Endodermal cell (in vitro differentiated cells): ENCODE measurements at regions not wholly inside any gene's neighbourhood (a gene's known extent, or its start where the extent isn't known, plus 50 kb on each side); places are given as distances from the start of the nearest gene placed in this dataset.
"Not testable (repeated sequence)": the region's sequence is repeated elsewhere in the genome, so short reads cannot be mapped to it uniquely, and the experiment has no call there.

Source experiments
- DNase-seq: peaks from one replicate; pipeline ENCODE4 v3.0.0-alpha.2; 2017
- H3K27ac ChIP-seq: 2 replicates; pipeline ENCODE4 v1.5.1; 2013; ENCODE audit warnings: mild to moderate bottlenecking, low read depth, low read length, moderate library complexity
- H3K27me3 ChIP-seq: 2 replicates; pipeline ENCODE4 v1.6.1; 2013; ENCODE audit warnings: mild to moderate bottlenecking, low read length, moderate library complexity; ENCODE audit not compliant: insufficient read depth, control insufficient read depth, poor library complexity, severe bottlenecking
- H3K36me3 ChIP-seq: 2 replicates; pipeline ENCODE4 v1.7.0; 2013; ENCODE audit warnings: mild to moderate bottlenecking, low read length, moderate library complexity; ENCODE audit not compliant: control insufficient read depth, insufficient read depth
- H3K4me1 ChIP-seq: one replicate; pipeline ENCODE4 v1.7.0; 2013; ENCODE audit warnings: low read length; ENCODE audit not compliant: control insufficient read depth, insufficient read depth
- H3K4me3 ChIP-seq: 2 replicates; pipeline ENCODE4 v1.5.1; 2013; ENCODE audit warnings: mild to moderate bottlenecking, low read length, moderate library complexity
- H3K9ac ChIP-seq: 2 replicates; pipeline ENCODE4 v1.6.1; 2013; ENCODE audit warnings: mild to moderate bottlenecking, low read length, moderate library complexity; ENCODE audit not compliant: poor library complexity, severe bottlenecking; ENCODE audit errors: extremely low read depth
- H3K9me3 ChIP-seq: 2 replicates; pipeline ENCODE4 v1.6.1; 2013; ENCODE audit warnings: mild to moderate bottlenecking, low read length, moderate library complexity; ENCODE audit not compliant: control insufficient read depth
- H3K27ac Mint-ChIP-seq: 2 replicates; pipeline ENCODE4 v1.8.0; 2020; ENCODE audit warnings: mixed read lengths
- H3K27me3 Mint-ChIP-seq: 2 replicates; pipeline ENCODE4 v1.8.0; 2021; ENCODE audit warnings: mild to moderate bottlenecking, mixed read lengths; ENCODE audit not compliant: insufficient read depth
- H3K36me3 Mint-ChIP-seq: 2 replicates; pipeline ENCODE4 v1.8.0; 2020; ENCODE audit warnings: low read depth, mixed read lengths
- H3K4me1 Mint-ChIP-seq: 2 replicates; pipeline ENCODE4 v1.8.0; 2020; ENCODE audit warnings: mixed read lengths
- H3K4me3 Mint-ChIP-seq: 2 replicates; pipeline ENCODE4 v1.8.0; 2020; ENCODE audit warnings: mild to moderate bottlenecking, moderate library complexity, mixed read lengths
- H3K9me3 Mint-ChIP-seq: 2 replicates; pipeline ENCODE4 v1.8.0; 2020; ENCODE audit warnings: mild to moderate bottlenecking, mixed read lengths
- WGBS, 2 experiments: methylation state at CpG; one replicate each; pipeline versions ENCODE4 v1.1.5 to v1.1.7; 2013; ENCODE audit warnings: missing lambda C conversion rate in 2 of 2, mixed read lengths in 1 of 2; ENCODE audit not compliant: insufficient coverage in 1 of 2, insufficient read length in 1 of 2; 5-methylcytosine and 5-hydroxymethylcytosine counted together
- TF ChIP-seq, protein P1 (sequence below): fragments of 200-600 bp; sonication (generic); conservative IDR thresholded peaks from 2 replicates; pipeline ENCODE4 v1.5.0; 2021; ENCODE audit warnings: antibody characterized with exemption, mild to moderate bottlenecking

- Mint-ChIP-seq H3K27ac (no peak overlapping the region), H3K36me3 (no peaks in the 10 kb centered on the region), H3K4me1 (no peaks in the 10 kb centered on the region), H3K4me3 (no peak overlapping the region), H3K27me3 (no peaks in the 10 kb centered on the region), H3K9me3 (no peaks in the 10 kb centered on the region)
- H3K9ac ChIP-seq, result no peak overlapping the region
- H3K36me3 ChIP-seq, result no peaks in the 10 kb centered on the region
- no peaks in the 10 kb centered on the region for H3K27me3 ChIP-seq
- no peaks in the 10 kb centered on the region for H3K9me3 ChIP-seq
- TF ChIP-seq, protein P1, sequence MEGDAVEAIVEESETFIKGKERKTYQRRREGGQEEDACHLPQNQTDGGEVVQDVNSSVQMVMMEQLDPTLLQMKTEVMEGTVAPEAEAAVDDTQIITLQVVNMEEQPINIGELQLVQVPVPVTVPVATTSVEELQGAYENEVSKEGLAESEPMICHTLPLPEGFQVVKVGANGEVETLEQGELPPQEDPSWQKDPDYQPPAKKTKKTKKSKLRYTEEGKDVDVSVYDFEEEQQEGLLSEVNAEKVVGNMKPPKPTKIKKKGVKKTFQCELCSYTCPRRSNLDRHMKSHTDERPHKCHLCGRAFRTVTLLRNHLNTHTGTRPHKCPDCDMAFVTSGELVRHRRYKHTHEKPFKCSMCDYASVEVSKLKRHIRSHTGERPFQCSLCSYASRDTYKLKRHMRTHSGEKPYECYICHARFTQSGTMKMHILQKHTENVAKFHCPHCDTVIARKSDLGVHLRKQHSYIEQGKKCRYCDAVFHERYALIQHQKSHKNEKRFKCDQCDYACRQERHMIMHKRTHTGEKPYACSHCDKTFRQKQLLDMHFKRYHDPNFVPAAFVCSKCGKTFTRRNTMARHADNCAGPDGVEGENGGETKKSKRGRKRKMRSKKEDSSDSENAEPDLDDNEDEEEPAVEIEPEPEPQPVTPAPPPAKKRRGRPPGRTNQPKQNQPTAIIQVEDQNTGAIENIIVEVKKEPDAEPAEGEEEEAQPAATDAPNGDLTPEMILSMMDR, result peak; percentile 66
- no peak overlapping the region for H3K27ac ChIP-seq
- no peak for DNase-seq
- 81 to 83% methylated on average over 1 of the region's 1 CpG for WGBS, 2 experiments
- no peaks in the 10 kb centered on the region for H3K4me1 ChIP-seq
- H3K4me3 ChIP-seq, result no peak overlapping the region
Measured at GRCh38 chr15:96657096-96657495, 326.6 kb downstream of the NR2F2 start.

DNA sequence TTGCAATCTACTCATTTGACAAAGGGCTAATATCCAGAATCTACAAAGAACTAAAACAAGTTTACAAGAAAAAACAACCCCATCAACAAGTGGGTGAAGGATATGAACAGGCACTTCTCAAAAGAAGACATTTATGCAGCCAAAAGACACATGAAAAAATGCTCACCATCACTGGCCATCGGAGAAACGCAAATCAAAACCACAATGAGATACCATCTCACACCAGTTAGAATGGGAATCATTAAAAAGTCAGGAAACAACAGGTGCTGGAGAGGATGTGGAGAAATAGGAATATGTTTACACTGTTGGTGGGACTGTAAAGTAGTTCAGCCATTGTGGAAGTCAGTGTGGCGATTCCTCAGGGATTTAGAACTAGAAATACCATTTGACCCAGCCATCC lies 336.5 kb downstream of the NR2F2 start:
- DNase-seq, result not testable (repeated sequence)
- WGBS, 2 experiments, result no CpG with 5 or more reads among the region's 3 CpGs

GRCh38 chr15:96670389-96670788 lies 339.9 kb downstream of the NR2F2 start:
- H3K36me3 Mint-ChIP-seq, result no peaks in the 10 kb centered on the region
- Histone ChIP-seq H3K27ac (no peak overlapping the region), H3K9ac (no peak overlapping the region), H3K27me3 (no peaks in the 10 kb centered on the region), H3K36me3 (no peaks in the 10 kb centered on the region), H3K4me1 (peaks cover 4% of the 10 kb centered on the region), H3K4me3 (no peak overlapping the region), H3K9me3 (no peaks in the 10 kb centered on the region)
- no peak for DNase-seq
- no peaks in the 10 kb centered on the region for H3K27me3 Mint-ChIP-seq
- H3K9me3 Mint-ChIP-seq, result peaks cover 5% of the 10 kb centered on the region
- no peak overlapping the region for H3K27ac Mint-ChIP-seq
- TF ChIP-seq, protein P1, result no peak
- H3K4me3 Mint-ChIP-seq, result no peak overlapping the region
- H3K4me1 Mint-ChIP-seq, result no peaks in the 10 kb centered on the region
- 76 to 92% methylated on average over 3 to 5 of the region's 5 CpGs for WGBS, 2 experiments

More for the DNA sequence above, 336.5 kb downstream of the NR2F2 start:
- not testable (repeated sequence) for H3K9me3 ChIP-seq, H3K4me1 ChIP-seq, H3K4me3 ChIP-seq, H3K4me3 Mint-ChIP-seq, H3K9ac ChIP-seq, H3K36me3 ChIP-seq, H3K27ac ChIP-seq, H3K36me3 Mint-ChIP-seq, H3K27me3 ChIP-seq, H3K27ac Mint-ChIP-seq, H3K27me3 Mint-ChIP-seq, H3K4me1 Mint-ChIP-seq, H3K9me3 Mint-ChIP-seq

DNA sequence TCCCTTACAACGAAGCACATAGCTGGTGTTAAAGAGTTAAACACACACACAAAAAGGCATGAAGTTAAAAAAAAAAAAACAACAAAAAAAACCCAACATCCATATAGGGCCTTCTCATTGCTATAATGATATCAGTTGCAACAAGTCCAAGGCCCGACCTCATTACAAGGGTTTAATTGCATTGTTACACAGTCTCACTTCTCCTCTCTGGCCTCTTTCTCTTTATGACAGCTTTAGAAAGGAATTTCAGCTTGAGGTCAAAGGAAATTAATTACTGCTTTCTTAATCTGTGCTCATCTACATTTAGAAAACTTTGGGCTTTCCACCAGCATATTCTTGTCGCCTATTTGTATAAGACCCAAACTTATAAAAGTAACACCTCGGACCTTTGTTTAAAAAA lies 342.1 kb downstream of the NR2F2 start:
- Mint-ChIP-seq H3K4me1 (no peaks in the 10 kb centered on the region), H3K9me3 (no peaks in the 10 kb centered on the region), H3K27me3 (no peaks in the 10 kb centered on the region), H3K4me3 (no peak overlapping the region), H3K27ac (no peak overlapping the region), H3K36me3 (no peaks in the 10 kb centered on the region)
- 85 to 88% methylated on average over 2 to 3 of the region's 4 CpGs for WGBS, 2 experiments
- DNase-seq, result no peak
- no peak overlapping the region for H3K4me3 ChIP-seq
- H3K36me3 ChIP-seq, result no peaks in the 10 kb centered on the region
- TF ChIP-seq, protein P1, result no peak
- H3K9ac ChIP-seq, result no peak overlapping the region
- no peaks in the 10 kb centered on the region for H3K9me3 ChIP-seq
- H3K4me1 ChIP-seq, result peaks cover 4% of the 10 kb centered on the region
- no peaks in the 10 kb centered on the region for H3K27me3 ChIP-seq
- H3K27ac ChIP-seq, result no peak overlapping the region
